Smooth muscle cell (in vitro differentiated cells): ENCODE measurements at regions not wholly inside any gene's neighbourhood (a gene's known extent, or its start where the extent isn't known, plus 50 kb on each side); places are given as distances from the start of the nearest gene placed in this dataset.

Experiments
- DNase-seq: peaks from one replicate; lab custom pipeline; 2025; ENCODE audit not compliant: unreplicated experiment; lab: John Stamatoyannopoulos, UW
- H2AFZ ChIP-seq: fragments of 200-600 bp; sonication (generic); 2 replicates; pipeline ENCODE4 v1.6.0; 2016; ENCODE audit warnings: antibody characterized with exemption, low read depth, mild to moderate bottlenecking
- H3F3A ChIP-seq: fragments of 200-600 bp; sonication (generic); 2 replicates; pipeline ENCODE4 v1.6.0; 2017; ENCODE audit warnings: antibody characterized with exemption, low read depth
- H3K27ac ChIP-seq: fragments of 200-600 bp; sonication (generic); 2 replicates; pipeline ENCODE4 v1.5.1; 2016; ENCODE audit warnings: low read depth, mild to moderate bottlenecking
- H3K27me3 ChIP-seq: fragments of 200-600 bp; sonication (generic); 2 replicates; pipeline ENCODE4 v1.6.1; 2016; ENCODE audit warnings: low read depth, mild to moderate bottlenecking
- H3K36me3 ChIP-seq: fragments of 200-600 bp; sonication (generic); 2 replicates; pipeline ENCODE4 v1.5.1; 2016; ENCODE audit warnings: low read depth
- H3K4me1 ChIP-seq: fragments of 200-600 bp; sonication (generic); 2 replicates; pipeline ENCODE4 v1.5.1; 2016; ENCODE audit warnings: low read depth
- H3K4me2 ChIP-seq: fragments of 200-600 bp; sonication (generic); 2 replicates; pipeline ENCODE4 v1.6.0; 2016; ENCODE audit warnings: mild to moderate bottlenecking
- H3K4me3 ChIP-seq: fragments of 200-600 bp; sonication (generic); 2 replicates; pipeline ENCODE4 v1.5.1; 2016; ENCODE audit warnings: mild to moderate bottlenecking
- H3K79me2 ChIP-seq: fragments of 200-600 bp; sonication (generic); 2 replicates; pipeline ENCODE4 v1.6.0; 2016; ENCODE audit warnings: low read depth, mild to moderate bottlenecking
- H3K9ac ChIP-seq: fragments of 200-600 bp; sonication (generic); 2 replicates; pipeline ENCODE4 v1.6.0; 2016; ENCODE audit warnings: low read depth
- H3K9me3 ChIP-seq: fragments of 200-600 bp; sonication (generic); replicated peaks from 2 replicates; pipeline ENCODE4 v1.5.1; 2016; ENCODE audit warnings: low read depth
- H4K20me1 ChIP-seq: fragments of 200-600 bp; sonication (generic); 2 replicates; pipeline ENCODE4 v1.6.0; 2016; ENCODE audit warnings: low read depth
- WGBS: methylation state at CpG from one replicate; pipeline ENCODE4 v1.1.7; 2016; ENCODE audit warnings: low lambda C conversion rate; 5-methylcytosine and 5-hydroxymethylcytosine counted together
- TF ChIP-seq, protein P1 (sequence below): fragments of 200-600 bp; sonication (generic); IDR thresholded peaks from 2 replicates; pipeline ENCODE4 v1.5.1; 2017; ENCODE audit warnings: borderline replicate concordance, mild to moderate bottlenecking, antibody characterized with exemption; ENCODE audit not compliant: insufficient read depth, poor library complexity, severe bottlenecking

DNA sequence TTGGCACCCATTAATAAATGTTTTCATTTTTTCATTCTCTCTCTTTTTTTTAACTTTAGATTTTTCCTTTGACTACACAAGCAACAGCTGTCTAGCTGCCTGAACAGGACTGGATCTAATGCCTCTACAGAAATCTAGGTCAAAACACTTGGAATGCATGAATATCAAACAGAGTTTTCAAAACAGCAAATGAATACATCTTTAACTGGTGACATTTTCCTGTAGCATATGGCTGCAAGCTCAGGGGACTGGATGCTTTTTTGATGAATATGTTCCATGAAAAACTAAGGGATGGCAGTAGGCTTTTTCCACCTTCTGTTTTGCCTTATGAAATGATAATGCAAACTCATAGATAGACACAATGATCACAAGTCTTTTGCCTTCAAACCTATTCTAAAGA, 661.7 kb downstream of the MCTP2 start:
- no peaks in the 10 kb centered on the region for H3K36me3 ChIP-seq
- no peaks in the 10 kb centered on the region for H3K4me1 ChIP-seq
- no peak overlapping the region for H2AFZ ChIP-seq
- H4K20me1 ChIP-seq, result no peaks in the 10 kb centered on the region
- H3K4me3 ChIP-seq, result no peak overlapping the region
- no peaks in the 10 kb centered on the region for H3F3A ChIP-seq
- no peak overlapping the region for H3K4me2 ChIP-seq
- peaks cover 5% of the 10 kb centered on the region for H3K9me3 ChIP-seq
- DNase-seq, result no peak
- no peaks in the 10 kb centered on the region for H3K27me3 ChIP-seq
- no peaks in the 10 kb centered on the region for H3K79me2 ChIP-seq
- TF ChIP-seq, protein P1, sequence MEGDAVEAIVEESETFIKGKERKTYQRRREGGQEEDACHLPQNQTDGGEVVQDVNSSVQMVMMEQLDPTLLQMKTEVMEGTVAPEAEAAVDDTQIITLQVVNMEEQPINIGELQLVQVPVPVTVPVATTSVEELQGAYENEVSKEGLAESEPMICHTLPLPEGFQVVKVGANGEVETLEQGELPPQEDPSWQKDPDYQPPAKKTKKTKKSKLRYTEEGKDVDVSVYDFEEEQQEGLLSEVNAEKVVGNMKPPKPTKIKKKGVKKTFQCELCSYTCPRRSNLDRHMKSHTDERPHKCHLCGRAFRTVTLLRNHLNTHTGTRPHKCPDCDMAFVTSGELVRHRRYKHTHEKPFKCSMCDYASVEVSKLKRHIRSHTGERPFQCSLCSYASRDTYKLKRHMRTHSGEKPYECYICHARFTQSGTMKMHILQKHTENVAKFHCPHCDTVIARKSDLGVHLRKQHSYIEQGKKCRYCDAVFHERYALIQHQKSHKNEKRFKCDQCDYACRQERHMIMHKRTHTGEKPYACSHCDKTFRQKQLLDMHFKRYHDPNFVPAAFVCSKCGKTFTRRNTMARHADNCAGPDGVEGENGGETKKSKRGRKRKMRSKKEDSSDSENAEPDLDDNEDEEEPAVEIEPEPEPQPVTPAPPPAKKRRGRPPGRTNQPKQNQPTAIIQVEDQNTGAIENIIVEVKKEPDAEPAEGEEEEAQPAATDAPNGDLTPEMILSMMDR, result no peak
- H3K9ac ChIP-seq, result no peak overlapping the region
- H3K27ac ChIP-seq, result no peak overlapping the region

DNA sequence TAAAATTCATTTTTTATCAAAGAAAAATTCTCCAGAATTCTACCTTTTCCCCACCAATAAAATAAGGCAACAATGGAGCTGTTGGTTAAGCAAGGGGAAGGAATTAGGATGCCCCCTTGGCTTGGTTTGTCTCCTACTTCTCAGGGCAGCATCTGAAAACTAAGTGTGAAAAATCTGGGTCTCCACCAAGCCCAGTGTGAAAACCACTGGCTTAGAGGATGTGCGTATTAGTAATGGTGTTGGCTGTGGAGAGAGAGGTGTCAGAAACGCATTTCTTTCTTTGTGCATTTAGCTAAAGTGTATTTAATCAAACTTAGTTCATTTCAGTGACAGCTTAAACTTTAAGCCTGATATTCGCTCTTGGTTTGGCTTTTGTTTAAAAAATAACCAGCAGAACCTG, 662.7 kb downstream of the MCTP2 start:
- 89% methylated on average over 3 of the region's 3 CpGs for WGBS
- Histone ChIP-seq H3K9ac (no peak overlapping the region), H3K27me3 (no peaks in the 10 kb centered on the region), H3K36me3 (no peaks in the 10 kb centered on the region), H3F3A (no peaks in the 10 kb centered on the region), H4K20me1 (no peaks in the 10 kb centered on the region), H3K9me3 (peaks cover 5% of the 10 kb centered on the region), H3K27ac (no peak overlapping the region), H3K4me2 (no peak overlapping the region), H3K4me1 (no peaks in the 10 kb centered on the region), H3K4me3 (no peak overlapping the region), H3K79me2 (no peaks in the 10 kb centered on the region), H2AFZ (no peak overlapping the region)
- DNase-seq, result no peak
- TF ChIP-seq, protein P1, result no peak

DNA sequence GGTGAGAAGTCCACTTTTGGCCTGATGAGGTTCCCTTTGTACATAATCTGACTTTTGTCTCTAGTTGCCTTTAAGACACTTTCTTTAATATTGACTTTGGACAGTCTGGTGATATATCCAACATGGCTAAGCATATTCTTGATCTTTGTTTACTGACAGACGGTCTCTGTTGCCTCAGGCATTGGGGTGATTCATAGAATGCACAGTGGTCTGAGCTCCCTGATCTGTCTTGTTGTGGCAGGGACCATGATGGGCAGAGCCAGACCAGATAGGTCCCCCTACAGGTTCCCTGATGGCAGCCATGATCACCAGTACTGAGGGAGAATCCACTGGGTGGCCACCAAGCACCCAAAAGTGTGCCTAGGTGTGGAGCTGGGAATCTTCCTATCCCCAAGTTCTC, 678.1 kb downstream of the MCTP2 start:
- TF ChIP-seq, protein P1, result no peak
- H3K79me2 ChIP-seq, result no peaks in the 10 kb centered on the region
- WGBS, result 62% methylated on average over 1 of the region's 1 CpG
- H3K36me3 ChIP-seq, result no peaks in the 10 kb centered on the region
- H3K4me3 ChIP-seq, result no peak overlapping the region
- no peak overlapping the region for H3K9ac ChIP-seq
- H3K27me3 ChIP-seq, result no peaks in the 10 kb centered on the region
- no peak overlapping the region for H3K4me2 ChIP-seq
- no peaks in the 10 kb centered on the region for H3K9me3 ChIP-seq
- DNase-seq, result no peak
- no peak overlapping the region for H3K27ac ChIP-seq
- H2AFZ ChIP-seq, result no peak overlapping the region
- H3F3A ChIP-seq, result no peaks in the 10 kb centered on the region
- H3K4me1 ChIP-seq, result no peaks in the 10 kb centered on the region
- no peaks in the 10 kb centered on the region for H4K20me1 ChIP-seq

DNA sequence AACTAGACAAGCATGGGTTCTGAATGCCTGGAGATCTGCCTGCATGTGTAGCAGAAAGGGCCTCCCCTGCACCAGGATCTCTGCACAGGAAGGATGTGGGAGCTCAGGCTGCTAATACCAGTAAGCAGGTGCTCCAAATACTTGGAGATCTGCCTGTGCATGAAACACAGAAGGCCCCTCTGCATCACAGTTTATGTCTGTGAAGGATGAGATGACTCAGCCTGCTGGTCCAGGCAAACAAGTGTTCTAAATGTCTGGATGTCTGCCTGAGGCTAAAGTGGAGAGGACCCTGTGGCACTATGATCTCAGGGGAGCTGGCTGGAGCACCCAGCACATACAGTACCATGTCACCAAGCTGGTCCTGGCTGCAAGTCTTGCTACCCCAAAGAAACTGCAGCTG, 678.8 kb downstream of the MCTP2 start:
- Histone ChIP-seq H3K9ac (no peak overlapping the region), H3K4me3 (no peak overlapping the region), H3F3A (no peaks in the 10 kb centered on the region), H4K20me1 (no peaks in the 10 kb centered on the region), H3K4me1 (no peaks in the 10 kb centered on the region), H3K9me3 (no peaks in the 10 kb centered on the region), H3K4me2 (no peak overlapping the region), H2AFZ (no peak overlapping the region), H3K27ac (no peak overlapping the region), H3K27me3 (no peaks in the 10 kb centered on the region), H3K79me2 (no peaks in the 10 kb centered on the region), H3K36me3 (no peaks in the 10 kb centered on the region)
- TF ChIP-seq, protein P1, result no peak
- DNase-seq, result no peak
